Right lung (tissue), 2 donors: ENCODE measurements at regions not wholly inside any gene's neighbourhood (a gene's known extent, or its start where the extent isn't known, plus 50 kb on each side); places are given as distances from the start of the nearest gene placed in this dataset.

Experiments
- DNase-seq, 2 donors: peaks; one replicate each; pipeline ENCODE4 v3.0.0-alpha.2; 2013

DNA sequence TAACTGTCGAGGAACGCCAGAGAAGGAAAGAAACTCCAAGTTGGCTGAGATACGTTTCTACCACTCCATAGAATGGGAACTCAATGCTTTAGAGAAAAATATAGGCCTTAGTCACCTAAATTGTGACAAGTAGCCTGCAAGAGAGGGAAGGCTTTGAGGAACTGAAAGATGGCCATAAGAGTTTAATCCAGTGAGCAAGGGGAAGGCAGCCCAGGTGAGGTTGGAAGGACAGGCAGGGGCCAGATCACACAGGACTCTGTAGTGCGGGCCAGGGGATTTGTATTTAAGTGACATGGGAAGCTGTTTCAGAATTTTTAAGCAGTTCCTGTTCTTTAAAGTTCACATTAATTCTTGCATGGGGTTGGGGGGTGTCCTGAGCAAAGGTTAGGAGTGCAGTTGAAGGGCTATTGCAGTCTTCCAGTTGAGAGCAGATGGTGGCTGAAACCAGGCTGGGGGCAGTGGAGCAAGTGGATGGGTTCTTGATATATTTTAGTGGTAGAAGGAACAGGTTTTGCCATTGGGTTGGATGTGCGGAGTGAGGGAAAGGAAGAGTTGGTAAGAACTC is 138.9 kb upstream of the PELI1 start:
- DNase-seq = no peak

DNA sequence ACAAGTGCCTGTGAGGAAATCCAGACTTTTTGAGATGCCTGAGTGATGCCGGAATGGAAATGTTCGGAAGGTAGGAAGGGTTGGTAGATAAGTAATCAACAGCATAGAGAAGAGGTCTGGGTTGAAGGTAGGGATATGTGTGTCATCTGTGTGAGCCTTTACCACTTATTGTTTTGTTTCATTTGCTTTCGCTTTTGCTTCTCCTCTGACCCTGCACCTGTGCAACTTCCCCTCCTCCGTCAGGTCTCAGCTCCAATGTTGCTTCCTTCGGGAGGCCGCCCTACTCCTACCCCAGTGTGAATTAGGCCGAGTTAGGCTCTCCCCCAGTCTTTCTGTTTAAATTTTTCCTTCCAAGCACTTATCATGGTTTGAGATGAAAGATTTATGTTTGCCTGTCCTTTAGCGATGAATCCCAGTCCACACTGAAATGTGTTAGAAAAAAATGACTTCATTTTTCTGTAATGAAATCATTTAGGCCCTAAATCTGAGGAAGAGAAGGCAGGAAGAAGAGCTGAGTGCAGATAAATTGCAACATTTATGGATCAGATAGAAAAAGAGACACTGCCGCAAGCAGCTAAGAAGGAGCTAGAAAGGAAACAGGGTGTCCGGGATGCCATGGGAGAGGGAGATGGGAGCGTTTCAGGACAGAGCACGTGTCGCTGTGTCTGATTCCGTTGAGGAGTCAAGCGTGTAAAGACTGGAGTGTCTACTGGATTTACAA is 139.6 kb upstream of the PELI1 start:
- no peak for DNase-seq

DNA sequence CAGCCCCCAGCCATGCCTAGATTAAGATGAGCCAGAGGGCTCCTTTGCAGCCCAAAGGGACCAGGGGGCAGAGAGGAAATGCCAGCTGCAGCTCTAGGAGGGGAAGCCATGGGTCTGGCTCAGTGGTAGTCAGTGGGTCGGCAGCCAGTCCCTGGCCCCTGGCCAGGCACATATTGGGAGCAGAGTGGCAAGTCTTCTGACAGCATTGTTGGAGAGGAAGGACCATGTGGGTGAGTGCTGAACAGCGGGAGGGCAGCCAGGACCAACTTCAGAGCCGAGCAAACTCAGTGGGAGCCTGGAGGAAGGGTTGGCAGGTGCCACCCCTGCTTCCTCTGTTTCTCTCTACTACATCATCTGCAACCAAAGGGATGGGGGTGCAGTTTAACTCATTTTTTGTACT is 140.5 kb upstream of the PELI1 start:
- DNase-seq = no peak

DNA sequence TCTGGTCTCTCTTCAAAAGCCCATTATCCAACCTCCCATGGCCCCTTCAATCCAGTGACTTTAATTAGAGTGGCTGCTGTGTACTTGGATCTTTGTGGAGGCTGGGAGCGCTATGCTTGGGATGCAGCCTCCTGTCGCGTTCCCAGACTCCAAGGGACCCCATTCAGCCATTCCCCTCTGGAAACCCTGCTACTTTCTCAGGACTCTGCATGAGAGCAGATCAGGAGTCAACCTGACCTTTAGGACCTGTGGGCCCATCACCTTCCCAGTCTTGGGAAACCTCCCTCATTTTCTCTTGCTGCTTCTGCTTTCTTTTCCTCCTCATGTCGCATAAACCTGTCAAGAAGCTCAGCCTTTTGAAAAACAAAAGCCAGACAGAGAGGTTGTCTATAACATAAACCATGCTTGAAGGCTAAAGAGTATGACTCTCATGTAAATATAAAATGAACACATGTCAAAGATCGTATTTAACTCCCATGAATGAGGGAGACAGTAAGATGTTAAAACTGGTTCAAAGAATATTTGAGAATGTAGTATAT is 143.1 kb upstream of the PELI1 start:
- DNase-seq = no peak

DNA sequence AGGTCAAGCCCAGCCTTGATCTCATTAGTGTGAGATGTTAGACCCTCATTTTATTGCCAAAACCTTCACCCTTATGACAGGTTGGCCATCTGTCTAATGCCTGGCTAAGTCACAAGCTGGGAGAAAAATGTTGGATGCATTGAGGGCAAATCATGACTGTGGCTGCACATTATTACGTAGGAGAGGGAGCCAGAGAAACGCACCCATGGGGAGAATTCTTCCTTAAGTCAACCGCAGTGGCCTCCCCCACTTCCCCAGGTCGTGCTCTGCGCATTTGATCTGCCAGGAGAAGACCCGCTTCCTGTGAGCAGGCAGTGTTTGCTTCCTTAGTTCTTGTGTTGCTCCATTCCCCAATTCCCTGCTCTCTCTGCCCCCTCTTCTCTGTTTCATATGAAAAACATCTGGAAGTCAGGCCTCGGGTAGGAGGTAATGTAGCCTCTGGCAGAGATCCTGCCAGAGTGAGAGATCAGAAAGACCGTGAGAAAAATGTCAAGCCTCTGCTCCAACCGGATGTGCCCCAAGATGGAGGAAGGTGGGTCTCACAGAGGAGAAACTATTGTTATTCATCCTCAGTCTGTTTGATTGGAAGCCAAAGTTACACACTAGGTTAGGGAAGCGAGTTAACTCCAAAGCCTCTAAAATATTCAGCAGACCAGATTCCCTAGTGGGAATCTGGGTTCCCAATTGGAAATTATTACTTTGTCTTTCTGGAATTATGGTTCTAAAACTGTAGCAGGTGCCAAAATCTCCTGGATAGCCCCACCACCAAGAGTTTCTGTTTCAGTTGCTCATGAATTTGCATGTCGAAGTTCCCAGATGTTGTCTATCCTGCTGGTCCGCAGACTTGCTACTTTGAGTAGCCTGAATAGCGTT is 144.3 kb upstream of the PELI1 start:
- DNase-seq = no peak

DNA sequence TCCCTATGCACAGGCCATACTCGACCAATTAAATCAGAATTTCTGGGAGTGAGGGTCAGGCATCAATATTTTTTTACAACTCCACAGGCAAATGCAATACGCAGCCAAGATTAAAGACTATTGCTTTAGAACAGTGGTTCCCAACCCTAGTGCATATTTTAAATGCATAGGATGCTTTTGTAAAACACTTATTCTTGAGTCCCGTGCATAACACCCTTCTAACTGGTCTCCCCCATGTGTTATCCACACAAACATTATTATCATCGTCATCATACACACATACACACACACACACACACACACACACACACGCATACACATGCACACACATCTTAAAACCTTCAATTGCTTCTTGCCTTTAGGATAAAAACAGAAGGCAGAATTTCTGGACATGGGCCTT is 145.0 kb upstream of the PELI1 start:
- DNase-seq = no peak

DNA sequence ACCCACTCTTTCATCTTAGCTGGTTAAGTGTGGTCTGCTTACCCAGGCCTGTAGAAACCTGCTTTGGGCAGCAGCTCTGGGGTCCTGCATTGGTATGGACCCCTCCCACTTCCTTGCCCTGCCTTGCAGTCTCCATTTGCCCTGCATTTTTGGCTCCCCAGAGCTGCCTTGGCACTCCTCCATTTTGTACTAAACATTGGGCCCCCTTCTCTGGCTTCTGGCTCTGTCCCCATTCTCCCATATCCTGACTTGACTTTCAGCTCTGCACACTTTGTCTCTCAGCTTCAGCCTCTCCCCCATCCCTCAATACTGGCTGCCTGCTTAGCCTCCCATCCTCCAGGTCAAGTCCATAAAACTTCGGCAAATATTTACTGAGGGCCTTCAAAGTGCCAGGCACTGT is 145.5 kb upstream of the PELI1 start:
- DNase-seq = no peak

DNA sequence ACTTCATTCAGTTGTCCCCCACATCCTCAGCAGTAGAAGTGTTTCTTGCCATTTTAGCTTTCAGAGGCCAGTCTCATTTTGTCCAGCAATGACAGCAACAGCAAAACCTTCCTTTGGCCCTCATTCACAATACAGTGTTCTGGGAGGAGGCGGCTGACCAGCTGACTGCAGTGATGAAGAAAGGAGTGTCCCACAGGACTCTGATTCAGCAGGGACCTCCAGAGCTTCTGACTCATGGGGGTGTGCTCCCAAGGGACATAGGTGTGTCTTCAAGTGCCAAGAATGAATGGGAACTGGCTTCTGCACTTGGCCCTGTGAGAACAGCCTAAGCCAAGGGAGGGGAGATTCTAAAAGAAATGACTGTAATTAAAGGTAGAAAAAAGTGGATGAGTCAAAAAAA is 147.0 kb upstream of the PELI1 start:
- DNase-seq = no peak

DNA sequence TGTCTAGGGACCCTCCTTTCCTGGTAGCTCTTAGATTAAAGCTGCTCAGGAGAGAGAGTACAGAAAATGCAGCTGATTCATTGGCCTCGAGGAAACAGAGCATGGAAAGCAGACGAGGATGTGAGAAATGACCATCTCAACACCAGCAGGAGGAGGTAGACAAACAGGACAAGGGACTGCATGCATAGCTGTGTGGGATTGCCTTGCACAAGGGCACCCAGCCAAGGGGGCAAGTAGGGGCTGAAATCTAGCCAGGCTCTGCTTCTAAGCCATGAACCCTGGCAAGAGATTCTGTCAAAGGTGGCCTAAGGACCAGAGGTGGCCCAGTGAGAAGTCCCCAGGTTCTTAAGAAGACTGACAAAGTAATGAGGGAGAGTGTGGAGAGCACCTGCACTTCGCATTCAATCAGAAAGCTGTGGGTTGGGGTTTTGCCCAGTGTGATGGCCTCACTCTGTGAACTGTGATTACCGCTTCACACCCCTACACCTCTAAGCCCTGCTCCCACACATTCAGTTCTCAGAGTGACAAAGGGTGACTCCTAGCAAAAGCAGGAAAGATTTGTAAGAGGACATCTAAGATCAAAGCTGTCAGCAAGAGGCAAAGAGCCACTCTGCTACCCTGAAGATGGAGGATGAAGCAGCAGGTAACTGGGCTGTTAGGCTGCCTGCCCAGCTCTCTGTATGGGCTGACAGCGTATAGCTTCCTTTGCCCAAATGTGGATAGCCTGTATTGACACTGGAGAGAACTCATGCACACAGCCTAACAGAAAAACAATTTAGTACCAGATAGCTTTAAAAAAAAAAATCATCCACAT is 151.3 kb upstream of the PELI1 start:
- DNase-seq = no peak

DNA sequence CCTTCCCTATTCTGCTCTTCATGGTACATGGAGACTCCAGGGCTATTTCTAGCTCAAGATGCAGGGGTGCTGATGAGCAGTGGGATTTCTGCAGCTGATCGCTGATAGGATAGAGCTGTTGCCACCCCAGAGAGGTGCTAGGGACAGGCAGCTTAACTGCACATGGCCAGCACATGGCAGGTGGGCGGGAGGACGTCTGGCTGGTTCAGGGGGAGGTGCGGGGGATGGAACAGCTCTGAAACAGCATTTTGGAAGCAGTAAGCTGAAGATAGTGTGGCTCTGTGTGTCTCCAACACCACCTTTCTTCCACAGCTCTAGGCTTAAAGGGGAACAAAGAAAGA is 151.9 kb upstream of the PELI1 start:
- DNase-seq = no peak

DNA sequence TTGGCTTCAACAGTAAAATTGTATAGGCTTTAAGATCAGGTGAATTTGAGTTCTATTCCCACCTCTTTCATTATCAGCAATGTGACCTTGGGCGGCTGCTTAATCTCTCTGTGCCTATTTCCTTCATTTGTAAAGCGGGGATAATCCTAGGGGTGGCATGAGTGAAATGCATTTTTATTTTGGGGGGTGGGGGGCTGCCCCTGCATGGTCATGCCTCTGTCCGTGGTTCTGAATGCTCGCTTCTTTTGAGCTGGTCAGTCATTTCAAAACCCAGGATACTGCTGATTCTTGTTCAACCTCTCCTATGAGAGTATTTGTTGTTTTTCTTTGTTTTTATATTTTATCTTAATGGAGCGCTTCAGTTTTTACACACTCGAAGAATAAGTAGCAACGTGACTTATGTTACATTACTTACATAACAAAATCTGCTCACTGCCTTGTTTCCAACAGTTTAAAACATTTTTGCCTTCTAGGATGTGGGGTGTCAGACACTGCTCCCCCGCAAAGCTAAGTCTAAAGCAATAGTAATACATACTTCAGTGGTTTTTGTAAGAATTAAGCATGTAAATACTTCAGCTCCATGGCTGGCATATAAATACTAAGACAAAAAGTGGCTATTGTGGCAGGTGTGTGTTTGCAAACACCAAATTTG is 152.6 kb upstream of the PELI1 start:
- no peak for DNase-seq

DNA sequence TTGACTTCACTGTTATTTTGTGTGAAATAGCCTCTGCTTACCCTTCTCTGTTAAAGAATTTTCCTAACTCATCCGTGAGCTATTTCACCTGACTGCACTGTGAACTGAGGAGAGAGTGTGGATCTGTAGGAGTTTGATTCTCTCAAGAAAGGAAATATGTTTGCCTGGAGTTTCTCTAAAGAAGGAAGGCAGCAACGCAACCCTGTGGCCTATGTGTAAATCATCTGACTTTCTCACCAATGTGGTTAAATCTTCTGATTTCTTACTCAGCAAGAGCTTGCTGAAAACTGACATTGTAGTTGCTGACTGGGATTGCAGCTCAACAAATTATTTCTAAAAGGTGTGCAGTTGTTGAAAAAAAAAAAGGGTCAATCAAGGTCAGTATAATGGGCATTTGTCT is 153.9 kb upstream of the PELI1 start:
- DNase-seq = no peak

DNA sequence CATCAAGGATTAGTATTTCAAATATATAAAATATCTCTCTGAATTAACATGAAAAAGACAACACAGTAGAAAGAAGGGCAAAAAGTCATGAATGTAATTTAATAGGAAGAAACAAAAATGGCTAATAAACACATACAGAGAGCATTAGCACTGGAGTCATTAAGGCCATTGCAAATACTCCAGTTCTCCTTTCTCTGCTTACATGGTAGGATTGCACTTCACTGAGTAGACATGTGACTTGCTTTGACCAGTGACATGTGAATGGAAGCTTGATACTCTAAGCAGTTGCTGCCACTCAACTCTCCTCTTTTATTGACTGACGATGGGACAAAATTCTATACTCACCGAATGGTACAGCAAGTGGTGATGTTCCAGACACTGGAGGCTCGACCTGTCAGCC is 153.9 kb upstream of the LGALSL start:
- DNase-seq = no peak

DNA sequence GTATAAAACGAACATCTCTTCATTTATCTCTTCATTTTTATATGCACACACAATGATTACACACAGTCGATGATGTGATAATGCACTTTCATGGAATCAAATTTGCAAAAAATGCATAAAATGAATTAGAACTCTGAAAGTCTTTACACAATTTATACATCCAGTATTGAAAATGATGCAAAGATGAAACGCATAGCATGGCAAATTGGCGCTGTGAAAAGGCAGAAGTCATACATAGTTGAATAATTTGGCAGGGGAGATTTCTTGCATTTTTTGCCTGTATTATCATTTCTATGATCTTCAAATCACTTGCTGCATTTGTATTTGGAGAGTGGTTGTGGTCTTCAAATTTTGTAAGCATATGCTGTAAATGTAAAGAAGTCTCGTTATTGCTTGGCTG is 150.7 kb upstream of the LGALSL start:
- DNase-seq = no peak

DNA sequence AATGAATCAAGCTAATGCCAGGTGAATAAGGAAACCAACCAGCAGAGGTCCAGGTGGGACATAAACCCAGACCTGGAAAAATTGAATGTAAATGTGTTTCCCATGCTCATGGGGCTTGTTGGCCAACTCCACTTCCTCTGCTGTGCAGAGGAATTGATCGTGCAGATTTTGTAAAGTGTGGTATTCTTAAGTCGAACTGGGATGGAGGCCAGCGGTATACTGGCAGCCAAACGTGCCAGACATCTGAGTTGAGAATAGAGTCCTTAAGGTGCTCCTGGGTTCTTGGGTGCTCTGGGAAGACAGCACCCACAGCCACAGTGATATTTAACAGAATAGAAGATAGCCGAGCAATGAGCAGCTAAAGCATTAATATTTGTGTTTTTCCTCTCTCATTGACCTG is 146.5 kb upstream of the LGALSL start:
- DNase-seq = no peak

DNA sequence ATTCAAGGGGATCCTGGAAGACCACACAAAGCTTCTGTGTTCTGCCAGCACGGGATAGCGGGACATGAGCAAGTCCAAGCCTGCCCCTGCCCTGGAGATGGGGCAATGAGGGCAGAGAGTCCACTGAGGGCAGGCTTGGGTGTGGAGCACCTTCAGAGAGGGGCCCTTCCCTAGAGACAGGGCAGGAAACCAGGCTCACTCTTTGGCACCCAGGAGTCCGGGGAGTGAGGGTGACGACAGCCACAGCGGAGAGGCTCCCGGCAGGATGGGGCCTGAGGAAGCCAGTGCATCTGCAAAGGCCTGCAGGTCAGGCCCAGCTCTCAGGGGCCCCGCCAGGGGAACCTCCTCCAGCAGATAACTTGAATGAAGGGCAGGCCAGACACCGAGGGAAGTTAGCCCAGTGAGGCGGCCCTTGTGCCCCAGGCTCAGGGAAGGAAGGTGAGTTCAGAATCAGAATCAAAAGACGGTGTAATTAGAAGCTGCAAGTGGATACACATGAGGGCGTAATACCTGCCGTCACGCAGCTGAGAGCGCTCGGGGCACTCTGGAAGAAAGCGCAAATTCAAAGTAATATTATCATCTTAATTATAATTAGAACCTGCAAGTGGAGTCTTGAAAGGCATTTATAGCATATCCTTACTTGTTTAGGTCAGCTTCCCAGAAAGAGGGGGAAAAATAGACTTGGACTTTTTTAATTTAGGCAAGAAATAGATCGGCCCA is 142.6 kb upstream of the LGALSL start:
- no peak for DNase-seq

DNA sequence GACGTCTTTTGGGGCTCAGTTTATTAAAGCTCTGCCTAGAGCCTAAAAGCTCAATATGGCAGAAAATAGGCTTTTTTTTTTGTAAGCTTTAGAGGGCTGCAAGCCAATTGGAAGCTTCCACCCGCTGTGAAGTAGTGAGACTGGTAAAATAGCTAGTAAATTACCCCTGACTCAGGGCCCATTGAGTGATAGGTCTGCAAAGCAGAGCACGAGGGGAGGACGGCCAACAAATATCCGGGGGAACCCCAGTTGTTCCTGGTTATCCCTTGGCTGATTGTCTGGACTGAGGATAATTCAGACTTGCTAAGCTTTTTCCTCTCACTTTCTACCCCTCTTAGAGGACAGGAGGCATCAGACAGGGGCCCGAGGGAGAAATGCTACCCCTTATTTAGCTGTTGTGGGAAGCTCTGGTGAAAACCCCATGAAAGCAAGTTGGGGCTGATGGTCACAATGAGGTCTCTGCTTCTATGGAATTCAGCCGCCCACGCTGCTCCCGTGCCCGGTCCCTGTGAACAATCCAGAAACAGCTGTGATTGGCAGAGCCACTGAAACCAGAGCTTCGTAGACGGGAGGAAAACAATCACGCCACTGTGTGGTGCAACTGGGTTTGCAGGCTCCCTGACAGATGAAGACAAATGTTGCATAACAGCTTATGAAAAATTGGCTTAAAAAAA is 141.9 kb upstream of the LGALSL start:
- peak; percentile 69 to 73 for DNase-seq

DNA sequence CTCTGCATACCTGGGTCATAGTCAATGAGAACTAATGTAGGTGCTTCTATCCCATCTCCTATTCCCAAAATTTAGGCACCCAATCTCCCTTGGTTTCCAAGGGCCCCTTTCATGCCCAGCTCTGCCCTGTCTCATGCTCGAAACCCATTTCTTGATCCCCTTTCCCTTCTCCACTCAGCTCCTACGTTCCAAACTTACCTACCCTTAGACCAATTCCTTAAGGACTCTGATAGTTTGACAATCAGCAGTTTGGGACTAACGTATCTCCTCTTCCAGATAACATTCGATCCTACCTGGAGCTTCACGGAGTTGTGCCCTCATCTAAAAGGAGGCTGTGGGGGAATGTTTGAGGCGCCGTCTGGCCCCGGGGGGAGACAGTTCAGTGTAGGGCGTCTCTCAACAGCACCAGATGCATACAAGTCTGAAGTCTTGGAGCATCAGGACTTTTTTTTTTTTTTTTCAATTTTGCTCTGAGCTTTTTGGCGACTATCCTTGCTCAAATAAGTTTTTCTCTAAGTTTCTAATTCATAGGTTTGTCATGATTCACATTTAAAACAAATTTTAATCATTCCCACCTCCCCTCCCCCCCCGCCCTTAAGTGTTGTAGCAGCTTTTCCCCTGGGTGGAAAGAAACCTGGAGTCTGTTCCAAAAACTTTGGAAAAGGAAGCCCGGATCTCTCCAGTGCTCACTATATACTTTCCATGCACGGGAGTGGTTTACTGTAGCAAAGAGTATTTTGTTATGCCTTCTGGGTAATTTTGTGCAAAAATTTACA is 141.2 kb upstream of the LGALSL start:
- no peak for DNase-seq

DNA sequence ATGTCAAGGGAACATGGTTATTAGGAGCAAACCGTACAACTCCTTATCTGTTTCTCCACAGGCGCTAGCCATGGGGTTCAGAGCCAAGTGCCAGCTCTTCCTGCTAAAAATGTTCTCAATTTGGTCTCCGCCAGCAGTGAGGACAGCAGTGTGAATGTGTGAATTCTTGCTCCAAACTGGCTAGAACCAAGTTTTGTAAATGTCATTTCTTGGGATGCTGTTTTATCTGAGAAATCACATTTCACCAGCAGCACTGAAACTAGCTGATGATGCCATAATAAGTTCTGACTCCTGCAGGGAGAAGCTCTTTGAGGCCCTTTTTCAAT is 140.6 kb upstream of the LGALSL start:
- no peak for DNase-seq
